ENCODE measurements at regions not wholly inside any gene's neighbourhood (a gene's known extent, or its start where the extent isn't known, plus 50 kb on each side); places are given as distances from the start of the nearest gene placed in this dataset.
A peak's percentile ranks its signal among the peaks of the same experiment; 100 is the strongest.

DNA sequence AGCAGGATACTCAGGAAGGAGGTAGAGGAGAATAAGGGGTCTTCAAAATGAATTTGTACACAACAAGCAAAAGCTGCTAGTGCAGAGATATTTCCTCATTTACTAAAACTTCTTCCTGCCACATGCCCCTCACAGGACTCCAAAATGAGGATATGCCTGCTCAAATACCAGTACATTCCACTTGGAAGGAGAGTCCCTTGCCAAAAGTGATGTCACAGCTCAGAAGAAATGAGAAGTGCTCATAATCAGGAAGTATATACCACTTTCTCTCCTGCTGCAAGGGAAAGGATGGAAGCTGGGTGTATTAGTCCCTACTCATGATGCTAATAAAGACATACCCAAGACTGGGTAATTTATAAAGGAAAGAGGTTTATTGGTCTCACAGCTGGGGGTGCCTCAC lies 87.7 kb upstream of the FSHR start:
- no peak for TF ChIP-seq POLR2A (IDR thresholded peaks at IDR 0.05; ENCODE audit: low read depth, low read length)
- DNase-seq (ENCODE audit: insufficient read length, low spot score) (no peak), FAIRE-seq (no peak)

- no peak for DNase-seq (ENCODE audit: insufficient read length, low spot score)
- TF ChIP-seq POLR2A (IDR thresholded peaks at IDR 0.05; ENCODE audit: low read depth, low read length): no peak
- FAIRE-seq: no peak
Measured at GRCh38 chr2:49241501-49241900, 87.2 kb upstream of the FSHR start.

DNA sequence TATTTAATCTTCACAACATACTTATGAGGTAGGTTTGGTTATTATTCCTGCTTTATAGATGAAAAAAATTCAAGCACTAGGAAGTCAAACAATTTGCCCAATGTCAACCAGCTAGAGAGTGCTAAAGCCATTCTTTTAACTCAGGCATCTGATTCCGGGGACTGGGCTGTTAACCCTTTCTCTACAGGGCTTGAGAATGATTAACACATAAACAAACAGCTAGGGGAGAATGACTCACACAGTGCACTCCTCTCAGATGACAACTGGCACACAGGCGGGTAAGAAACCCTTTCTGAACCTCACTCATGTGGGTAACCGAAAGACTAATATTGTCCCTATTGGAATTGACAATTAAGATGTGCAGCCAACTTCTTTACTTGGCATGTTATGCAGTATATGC lies 86.3 kb upstream of the FSHR start:
- FAIRE-seq (peak; percentile 84), DNase-seq (ENCODE audit: insufficient read length, low spot score) (peak; percentile 1)

GRCh38 chr2:49238604-49238960 lies 84.3 kb upstream of the FSHR start:
- FAIRE-seq (no peak), DNase-seq (ENCODE audit: insufficient read length, low spot score) (no peak)
- TF ChIP-seq POLR2A (IDR thresholded peaks at IDR 0.05; ENCODE audit: low read depth, low read length): no peak

More for the DNA sequence above, 86.3 kb upstream of the FSHR start:
- no peak for TF ChIP-seq POLR2A (IDR thresholded peaks at IDR 0.05; ENCODE audit: low read depth, low read length)

- DNase-seq (ENCODE audit: insufficient read length, low spot score) (no peak), FAIRE-seq (no peak)
- no peak for TF ChIP-seq POLR2A (IDR thresholded peaks at IDR 0.05; ENCODE audit: low read depth, low read length)
Measured at GRCh38 chr2:49237867-49238603, 83.7 kb upstream of the FSHR start.

GRCh38 chr2:49236316-49236715 lies 82.0 kb upstream of the FSHR start:
- FAIRE-seq (no peak), DNase-seq (ENCODE audit: insufficient read length, low spot score) (no peak)
- no peak for TF ChIP-seq POLR2A (IDR thresholded peaks at IDR 0.05; ENCODE audit: low read depth, low read length)

- DNase-seq (ENCODE audit: insufficient read length, low spot score) (no peak), FAIRE-seq (no peak)
- no peak for TF ChIP-seq POLR2A (IDR thresholded peaks at IDR 0.05; ENCODE audit: low read depth, low read length)
Measured at GRCh38 chr2:49226360-49226759, 72.0 kb upstream of the FSHR start.

DNA sequence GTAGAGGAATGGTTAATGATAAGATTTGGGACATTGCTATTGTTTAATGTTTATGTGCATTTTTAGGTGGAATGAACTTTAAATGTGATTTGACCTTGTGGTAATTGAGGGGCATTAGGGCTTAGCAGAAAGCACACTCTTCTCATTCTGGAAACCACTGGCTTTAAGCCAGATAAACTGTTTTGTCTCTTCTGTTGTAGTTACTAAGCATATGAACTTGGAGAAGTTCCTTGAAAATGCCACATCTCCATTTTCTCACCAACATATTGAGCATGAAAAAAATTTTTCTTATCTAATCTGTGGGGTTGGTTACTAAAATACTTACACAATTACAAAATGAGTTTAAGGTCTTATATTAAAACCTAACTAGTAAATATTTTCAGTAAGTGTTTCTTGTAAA lies 70.8 kb upstream of the FSHR start:
- DNase-seq (ENCODE audit: insufficient read length, low spot score) (no peak), FAIRE-seq (no peak)
- no peak for TF ChIP-seq POLR2A (IDR thresholded peaks at IDR 0.05; ENCODE audit: low read depth, low read length)

- no peak for TF ChIP-seq POLR2A (IDR thresholded peaks at IDR 0.05; ENCODE audit: low read depth, low read length)
- FAIRE-seq: no peak
Measured at GRCh38 chr2:49224426-49225010, 70.2 kb upstream of the FSHR start.

DNA sequence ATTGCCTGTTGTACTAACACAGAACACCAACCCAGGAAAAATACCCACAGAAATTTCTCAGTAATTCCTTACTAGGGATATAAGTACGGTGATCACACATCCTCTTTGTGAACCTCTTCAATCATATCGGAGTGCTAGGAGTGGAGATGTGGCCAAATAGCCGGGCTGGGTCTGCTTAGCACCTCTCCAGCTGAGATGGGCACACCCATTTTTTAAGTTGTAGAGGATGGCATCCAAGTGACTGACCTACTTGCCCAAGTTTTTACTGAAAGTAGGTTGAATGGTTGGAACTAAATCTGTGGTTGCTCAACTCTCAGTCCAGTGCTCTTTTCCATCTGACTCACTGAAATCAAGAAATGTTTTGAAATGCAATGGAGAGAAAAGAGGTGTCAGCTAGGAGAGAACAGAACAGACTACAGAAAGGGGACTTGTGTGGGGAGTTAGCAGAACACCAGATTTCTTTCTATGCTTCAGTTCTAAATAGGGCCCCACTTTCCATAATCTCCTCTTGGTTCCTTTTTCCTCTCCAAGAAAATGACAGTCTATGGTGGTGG lies 68.7 kb upstream of the FSHR start:
- no peak for TF ChIP-seq POLR2A (IDR thresholded peaks at IDR 0.05; ENCODE audit: low read depth, low read length)
- DNase-seq (ENCODE audit: insufficient read length, low spot score) (no peak), FAIRE-seq (no peak)

More at GRCh38 chr2:49224426-49225010, 70.2 kb upstream of the FSHR start:
- no peak for DNase-seq (ENCODE audit: insufficient read length, low spot score)

GRCh38 chr2:49219741-49220140 lies 65.4 kb upstream of the FSHR start:
- FAIRE-seq: no peak
- TF ChIP-seq POLR2A (IDR thresholded peaks at IDR 0.05; ENCODE audit: low read depth, low read length): no peak

DNA sequence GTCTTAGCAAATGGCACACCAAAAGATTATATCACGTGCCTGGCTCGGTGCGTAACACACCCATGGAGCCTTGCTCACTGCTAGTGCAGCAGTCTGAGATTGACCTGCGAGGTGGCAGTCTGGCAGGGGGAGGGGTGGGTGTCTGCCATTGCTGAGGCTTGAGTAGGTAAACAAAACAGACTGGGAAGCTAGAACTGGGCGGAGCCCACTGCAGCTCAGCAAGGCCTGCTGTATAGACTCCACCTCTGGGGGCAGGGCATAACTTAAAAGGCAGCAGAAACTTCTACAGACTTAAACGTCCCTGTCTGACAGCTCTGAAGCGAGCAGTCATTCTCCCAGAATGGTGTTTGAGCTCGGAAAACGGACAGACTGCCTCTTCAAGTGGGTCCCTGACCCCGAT lies 55.9 kb upstream of the FSHR start:
- no peak for FAIRE-seq
- no peak for DNase-seq (ENCODE audit: insufficient read length, low spot score)
- no peak for TF ChIP-seq POLR2A (IDR thresholded peaks at IDR 0.05; ENCODE audit: low read depth, low read length)

More at GRCh38 chr2:49219741-49220140, 65.4 kb upstream of the FSHR start:
- DNase-seq (ENCODE audit: insufficient read length, low spot score): no peak

DNA sequence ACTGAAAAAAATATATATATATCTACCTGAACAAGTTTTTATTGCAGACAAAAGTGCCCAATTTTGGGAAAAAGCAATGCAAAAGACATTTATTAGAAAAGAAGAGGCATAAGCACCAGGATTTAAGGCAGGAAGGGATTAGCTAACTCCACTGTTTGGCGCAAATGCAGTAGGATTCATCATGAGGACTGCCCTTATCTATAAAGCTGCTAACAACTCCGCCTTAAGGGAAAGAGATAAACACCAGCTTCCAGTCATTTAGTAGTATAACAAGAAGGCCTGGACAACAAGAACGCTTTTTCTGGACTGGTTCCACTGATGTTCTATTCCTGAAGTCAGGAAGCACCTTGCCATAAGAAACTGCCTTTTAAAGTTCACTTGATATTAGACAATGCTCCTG lies 52.9 kb upstream of the FSHR start:
- no peak for DNase-seq (ENCODE audit: insufficient read length, low spot score)
- no peak for FAIRE-seq
- no peak for TF ChIP-seq POLR2A (IDR thresholded peaks at IDR 0.05; ENCODE audit: low read depth, low read length)

All from H54 (cell line).